GM21737 (cell line): ENCODE measurements at regions not wholly inside any gene's neighbourhood (a gene's known extent, or its start where the extent isn't known, plus 50 kb on each side); places are given as distances from the start of the nearest gene placed in this dataset.
"Not testable (repeated sequence)": the region's sequence is repeated elsewhere in the genome, so short reads cannot be mapped to it uniquely, and the experiment has no call there.

Source experiments
- ATAC-seq: cut with Tn5 transposase; IDR thresholded peaks from one replicate; pipeline ENCODE4 v1.9.1; 2021; ENCODE audit warnings: mild to moderate bottlenecking, moderate library complexity; ENCODE audit not compliant: unreplicated experiment

DNA sequence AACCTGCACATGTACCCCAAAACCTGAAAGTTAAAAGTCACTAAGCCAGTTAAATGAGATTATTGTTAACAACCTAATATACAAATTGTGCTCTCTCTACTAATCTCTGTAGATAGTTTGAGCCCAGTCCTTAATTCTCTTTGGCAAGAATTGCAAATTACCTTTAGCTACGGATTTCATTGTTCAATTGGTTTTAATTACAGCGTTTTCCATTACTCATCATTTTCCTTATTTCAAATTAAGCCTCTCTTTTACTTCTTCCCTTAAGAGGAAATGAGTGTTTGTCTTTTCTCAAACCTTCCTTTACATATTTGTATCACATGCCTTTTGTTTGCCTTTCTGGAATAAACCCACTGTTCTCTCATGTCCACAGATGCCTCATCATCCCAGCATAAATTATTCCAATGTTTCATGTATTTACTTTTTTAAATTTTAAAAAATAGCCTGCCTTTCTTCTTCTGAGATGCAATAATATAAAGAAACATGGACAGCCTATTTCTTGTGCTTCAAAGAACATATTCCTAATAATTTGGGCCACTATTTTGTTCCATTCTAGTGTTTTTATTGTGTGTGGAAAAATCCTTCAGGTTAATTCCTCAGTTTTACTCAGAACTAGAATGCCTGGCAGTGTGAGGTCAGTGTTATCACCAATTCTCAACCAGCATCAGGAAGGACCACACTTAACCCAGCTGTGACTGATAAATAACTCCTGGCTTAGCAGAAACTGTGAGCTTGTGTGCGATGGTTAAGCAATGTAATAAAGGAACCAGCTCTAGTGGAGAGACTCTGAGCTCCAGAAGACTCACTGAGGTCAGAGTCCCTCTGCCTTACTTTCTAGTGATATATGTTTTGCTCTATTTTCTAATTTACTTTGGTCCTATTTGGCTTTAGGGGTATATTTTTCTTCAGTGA is 600.5 kb downstream of the LTN1 start:
- ATAC-seq = no peak

DNA sequence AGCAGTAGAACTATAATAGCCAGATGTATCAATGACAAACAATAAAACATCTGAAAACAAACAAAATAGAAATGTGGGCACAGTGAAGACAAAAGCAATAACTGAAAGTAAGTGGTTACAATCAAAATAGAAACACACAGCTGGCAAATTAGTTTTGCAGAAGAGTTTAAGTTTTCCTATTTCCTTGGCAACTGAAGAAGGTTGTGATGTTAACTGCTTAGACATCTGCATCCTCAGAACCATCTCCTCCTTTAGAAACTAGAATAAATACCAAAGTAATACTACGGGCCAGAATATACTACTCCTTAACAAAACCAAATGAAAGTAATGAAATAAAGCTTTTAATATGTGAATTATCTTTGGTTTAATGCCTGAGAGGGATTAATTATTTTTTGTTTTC is 605.5 kb downstream of the LTN1 start:
- ATAC-seq = no peak

DNA sequence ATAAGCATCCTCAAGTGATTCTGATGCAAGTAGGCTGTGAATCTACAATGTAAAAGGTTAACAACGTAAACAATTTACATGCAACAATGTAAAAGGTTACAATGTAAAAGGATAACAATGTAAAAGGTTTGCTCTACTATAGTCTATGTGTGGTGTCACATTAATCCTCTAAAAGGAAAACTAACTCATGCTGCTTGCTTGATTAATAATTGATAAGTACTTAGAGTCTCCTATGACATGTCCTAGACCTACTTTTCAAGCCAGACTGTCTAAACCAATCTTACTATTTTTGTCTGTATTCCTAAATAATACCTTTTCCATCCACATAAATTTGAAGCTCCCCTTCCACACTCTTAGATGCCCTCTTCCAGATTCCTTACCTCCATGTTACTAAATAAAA is 606.8 kb downstream of the LTN1 start:
- no peak for ATAC-seq

DNA sequence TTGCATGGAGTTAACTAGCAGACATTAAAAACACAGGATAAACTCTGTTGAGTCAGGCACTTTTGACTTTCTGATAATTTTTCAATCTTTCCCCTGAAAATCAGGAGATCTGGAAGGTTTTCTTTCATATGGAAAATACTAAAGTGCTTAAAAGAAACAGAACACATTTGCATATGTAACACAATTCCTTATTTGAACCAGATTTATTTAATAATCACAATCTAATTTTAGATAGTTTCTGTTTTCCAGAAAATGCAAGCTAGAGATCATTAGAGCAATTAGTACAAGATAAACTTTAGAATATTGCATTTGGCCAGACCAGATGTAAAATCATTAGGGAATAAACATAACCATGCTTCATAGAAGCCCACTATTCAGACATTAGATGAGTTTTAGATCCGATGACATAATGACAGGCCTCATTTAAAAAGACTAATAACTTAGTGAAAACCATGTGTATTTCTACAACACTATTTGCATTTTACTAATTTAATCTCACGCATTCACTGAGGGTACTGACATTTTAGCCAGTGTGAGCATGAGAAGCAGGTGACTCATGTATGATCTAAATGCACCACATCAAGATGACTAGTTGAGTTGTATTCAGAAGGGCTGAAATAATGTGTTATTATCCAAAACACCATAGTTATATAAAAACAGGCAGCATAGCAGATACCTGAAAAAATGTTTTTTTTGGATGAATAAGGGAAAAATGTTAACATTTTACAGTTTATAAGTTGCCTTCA is 611.5 kb downstream of the LTN1 start:
- not testable (repeated sequence) for ATAC-seq

DNA sequence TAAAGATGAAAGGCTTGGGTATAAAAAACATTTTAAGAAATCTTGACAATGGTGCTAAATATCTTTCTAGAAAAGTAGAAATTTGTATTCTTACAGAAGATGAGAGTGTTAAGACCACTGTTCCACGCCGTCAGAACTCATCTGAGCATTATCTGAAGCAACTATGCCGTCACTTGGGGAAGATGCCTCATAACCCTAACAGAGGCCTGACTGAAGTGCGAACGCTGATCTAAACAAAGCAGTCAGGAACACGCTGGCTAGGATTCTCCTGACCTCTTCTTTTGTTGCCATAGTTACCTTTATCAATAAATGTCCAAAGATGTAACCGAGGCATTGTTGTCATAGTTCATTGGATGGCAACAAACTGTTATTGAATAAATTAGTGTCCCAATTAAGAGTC is 612.4 kb downstream of the LTN1 start:
- ATAC-seq = no peak

DNA sequence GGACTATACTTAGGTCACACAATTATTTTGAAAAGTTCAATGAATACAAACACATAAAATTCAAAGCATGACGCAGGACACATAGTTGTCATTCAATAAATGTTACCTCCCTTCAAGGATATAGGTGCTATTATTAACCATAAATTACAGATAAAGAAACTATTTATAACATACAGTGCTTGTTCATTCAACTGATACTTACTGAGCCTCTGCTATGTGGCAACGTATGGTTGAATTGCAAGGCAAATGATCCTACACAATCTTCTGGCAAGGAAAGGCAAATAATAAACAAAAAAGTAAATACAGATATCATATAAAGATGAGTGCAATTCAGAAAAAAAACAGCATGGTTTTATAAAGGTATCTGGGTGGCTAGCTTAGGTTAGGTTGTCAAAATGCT is 614.7 kb downstream of the LTN1 start:
- ATAC-seq = no peak

DNA sequence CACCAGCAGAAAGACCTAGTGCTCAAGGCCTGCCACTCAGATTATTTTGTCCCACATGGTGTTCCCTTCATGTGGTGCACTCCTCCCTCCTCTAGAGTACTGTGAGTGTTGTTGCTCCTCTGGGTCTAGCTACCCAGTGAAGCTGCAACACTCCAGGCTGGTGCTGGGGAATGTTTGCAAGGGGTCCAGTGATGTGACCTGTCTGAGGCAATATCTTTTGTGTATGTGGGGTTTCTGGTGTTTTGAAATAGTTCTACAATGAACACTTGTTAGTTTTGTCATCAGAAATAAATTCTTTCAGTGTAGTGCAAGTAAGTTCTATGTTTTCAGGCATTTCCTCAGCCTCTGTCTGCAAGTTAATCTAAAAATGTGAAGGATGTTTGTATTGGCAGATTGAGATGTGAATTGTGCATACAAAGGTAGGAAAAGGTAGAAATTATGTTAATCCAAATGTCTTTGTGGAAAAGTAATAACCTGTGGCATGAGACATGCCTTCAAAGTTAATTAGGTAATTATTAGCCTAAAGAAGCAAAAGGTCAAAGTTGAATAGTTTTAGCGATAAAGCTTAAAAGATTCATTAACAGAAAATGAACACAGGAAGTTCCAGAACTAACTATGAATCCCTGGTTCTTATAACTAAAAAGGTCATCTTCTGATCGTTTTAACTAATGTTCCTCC is 616.8 kb downstream of the LTN1 start:
- ATAC-seq = no peak

DNA sequence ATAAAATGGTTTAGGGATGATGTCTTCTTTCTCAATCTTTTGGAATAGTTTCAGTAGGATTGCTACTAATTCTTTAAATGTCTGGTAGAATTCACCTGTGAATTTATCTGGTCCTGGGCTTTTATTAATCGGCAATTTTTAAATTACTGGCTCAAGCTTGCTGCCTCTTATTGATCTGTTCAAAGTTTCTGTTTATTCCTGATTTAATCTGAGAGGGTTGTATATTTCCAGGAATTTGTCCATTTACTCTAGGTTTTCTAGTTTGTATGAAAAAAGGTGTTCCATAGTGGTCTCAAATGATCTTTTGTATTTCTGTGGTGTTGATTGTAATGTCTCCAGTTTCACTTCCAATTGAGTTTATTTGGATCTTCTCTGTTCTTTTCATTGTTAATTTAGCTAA is 617.8 kb downstream of the LTN1 start:
- no peak for ATAC-seq

DNA sequence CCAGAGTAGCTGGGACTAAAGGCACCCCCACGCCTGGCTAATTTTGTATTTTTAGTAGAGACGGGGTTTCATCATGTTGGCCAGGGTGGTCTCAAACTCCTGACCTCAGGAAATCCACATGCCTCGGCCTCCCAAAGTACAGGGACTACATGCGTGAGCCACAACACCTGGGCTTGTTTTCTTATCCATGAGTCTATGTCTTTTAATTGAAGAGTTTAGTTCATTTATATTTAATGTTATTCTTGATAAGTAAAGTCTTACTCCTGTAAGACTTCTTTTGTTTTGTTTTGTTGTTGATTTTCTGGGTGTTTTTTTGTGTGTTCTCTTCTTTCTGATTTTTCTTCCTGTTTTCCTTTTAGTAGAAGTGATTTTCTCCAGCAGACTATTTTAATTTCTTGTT is 621.0 kb downstream of the LTN1 start:
- no peak for ATAC-seq

DNA sequence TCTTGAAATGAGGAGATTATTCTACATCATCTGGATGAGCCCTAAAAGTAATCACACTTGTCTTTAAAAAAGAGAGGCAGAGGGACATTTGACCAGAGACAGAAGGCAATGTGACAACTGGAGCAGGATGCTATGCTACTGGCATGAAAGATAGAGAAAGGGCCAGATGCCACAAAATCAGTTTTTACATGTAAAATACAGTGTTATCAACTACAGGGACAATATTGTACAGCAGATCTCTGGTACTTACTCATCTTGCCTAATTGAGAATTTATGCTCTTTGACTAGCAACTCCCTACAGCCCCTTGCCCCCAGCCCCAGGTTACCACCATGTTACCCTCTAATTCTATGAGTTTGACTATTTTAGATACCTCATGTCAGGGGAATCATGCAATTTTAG is 633.4 kb downstream of the LTN1 start:
- no peak for ATAC-seq

DNA sequence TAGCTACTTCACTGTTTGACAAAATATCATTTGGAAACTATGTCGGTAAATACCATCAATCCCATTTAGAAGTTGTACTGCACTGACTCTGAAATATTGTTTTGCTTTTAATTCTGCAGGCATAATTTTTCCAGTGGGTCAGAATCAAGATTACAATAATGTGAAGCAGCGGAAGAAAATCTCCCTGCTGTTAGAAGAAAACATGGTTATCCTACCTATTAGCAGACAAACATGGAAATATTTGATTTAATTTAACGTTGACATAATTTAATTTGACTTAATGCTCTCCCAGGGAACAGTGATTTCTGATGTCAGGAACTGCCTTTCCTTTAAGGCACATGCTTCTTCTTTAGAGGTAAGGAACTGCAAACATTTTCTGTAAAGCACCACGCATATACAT is 634.0 kb downstream of the LTN1 start:
- ATAC-seq = no peak

DNA sequence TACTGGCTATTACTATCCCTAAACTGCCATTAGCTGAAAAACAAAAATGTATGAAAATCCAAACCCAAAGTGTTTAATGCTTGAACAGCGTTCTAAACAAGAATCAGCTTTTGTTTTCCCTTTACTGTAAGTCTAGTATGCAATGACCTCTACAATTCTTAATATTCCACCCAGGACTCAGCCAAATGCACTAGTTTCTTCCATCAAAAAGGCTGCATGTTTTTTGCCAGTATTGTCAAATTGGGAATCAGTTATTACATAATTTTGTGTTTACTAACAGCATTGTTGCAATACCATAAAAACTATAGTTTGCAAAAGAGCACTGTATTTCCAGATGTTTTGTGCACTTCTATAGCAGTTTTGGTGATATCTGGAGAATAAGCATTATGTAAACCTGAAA is 634.5 kb downstream of the LTN1 start:
- no peak for ATAC-seq

DNA sequence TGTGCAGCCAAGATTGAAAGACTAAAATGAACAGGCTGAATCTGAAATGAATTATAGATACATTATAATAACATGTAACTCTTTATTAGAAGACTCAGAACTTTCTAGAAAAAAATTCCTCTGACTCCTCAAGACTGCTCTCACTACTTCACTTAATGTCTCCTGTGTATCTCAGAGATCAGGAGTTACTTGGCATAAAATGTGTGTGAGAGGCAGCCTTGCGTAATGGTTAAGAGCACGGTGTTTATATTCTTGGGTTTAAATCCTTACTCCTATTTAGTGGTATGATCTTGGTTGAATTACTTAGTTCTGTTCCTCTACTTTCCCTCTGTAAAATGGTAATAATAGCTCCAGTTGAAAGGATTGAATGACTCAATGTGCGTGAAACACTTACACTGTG is 634.9 kb downstream of the LTN1 start:
- no peak for ATAC-seq

DNA sequence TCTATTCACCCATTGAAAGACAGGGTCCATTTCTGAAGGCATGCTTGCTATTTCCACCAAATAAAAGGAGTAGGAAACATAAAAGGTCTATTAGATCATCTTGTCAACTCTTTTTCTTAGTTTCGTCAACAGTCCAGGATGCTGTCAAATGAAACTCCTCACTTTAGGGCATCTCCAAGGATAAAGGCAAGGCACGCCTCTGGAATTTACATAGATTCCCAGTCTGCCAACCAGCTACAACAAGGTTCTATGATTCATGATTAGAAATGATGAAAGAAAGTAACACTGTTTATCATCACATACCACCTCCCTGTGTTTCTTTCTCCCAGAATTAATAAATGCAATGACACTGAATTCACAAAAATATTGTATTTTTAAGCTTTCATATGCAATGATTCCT is 636.3 kb downstream of the LTN1 start:
- ATAC-seq = no peak

DNA sequence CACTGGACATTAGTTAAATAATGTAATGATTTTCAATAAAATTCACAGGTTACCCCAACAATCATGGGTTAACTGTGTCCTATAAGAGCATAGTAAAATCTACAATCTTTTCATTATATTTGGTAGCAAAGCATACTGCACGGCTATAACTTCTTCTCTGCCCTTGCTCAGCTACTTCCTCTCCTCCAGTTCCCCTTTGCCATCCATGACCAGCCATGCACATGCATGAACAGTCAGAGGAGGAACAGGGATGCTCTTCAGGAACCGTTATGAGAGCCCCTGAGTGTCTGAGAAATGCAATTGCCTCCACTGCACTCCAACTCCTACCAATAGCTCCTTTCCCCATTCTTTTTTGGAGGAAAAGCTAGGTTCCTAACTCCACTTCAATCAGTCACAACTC is 646.7 kb downstream of the LTN1 start:
- ATAC-seq = no peak

DNA sequence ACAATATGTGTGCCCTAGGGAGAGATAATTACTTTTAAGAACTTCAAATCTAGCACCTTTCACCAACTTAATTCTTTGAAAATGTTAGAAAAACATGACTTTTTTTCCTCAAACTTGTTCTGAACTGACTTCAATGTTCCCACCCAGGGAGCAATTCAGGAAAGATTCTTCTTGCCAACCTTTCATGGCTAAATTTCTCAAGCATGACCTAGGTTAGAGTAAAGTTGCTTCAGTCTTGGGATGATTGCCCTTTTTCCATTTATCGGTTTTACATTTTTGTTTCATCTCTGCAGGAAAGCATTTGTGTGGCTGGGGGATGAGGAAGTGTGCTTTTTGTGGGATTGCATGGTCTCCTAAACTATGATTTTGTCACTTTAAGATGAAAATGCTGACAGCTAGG is 647.7 kb downstream of the LTN1 start:
- ATAC-seq = no peak

DNA sequence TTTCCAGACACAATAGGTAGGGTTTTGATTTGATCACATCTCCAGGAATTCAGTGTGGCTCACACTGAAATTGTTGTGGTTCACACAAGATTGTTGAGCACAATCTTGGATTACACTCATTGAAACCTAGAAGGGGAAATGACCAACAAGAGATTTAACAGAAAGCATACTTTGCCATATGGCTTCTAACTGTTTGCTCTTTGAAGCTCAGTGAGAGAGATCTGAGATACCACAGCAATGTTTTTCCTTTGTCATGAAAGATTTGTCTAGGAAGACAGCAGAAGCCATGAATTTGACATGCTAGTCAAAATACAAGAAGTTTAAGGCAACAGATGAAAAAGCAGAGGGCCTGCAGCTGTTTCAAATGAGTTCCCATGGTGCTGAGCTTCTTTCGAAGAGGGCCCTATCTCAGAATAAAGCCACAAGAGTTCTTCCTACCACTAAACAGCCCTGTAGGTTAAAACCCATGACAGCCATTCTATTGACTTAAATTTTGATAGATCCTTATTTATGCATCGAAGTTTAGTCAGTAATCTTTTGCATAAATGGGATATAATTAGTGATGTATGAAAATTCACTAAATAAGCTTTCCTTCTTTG is 650.4 kb downstream of the LTN1 start:
- no peak for ATAC-seq

DNA sequence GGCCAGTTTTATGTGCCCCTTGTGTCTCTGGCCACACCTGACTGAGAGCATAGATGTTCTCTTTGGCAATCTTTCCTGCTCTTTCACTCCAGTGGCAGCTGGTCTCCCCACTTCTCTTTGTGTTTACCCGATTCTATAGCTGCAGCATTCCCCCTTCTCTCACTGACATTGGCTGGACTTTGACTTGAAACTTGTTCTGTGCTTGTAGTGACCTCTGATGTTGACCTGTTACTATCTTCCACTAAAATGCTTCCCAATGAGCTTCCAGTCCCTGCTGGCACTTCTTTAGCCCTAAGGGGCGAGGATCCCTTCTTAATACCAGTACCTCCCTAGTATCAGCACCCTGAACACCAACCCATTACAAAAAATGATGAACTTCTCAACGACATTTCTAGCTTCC is 653.3 kb downstream of the LTN1 start:
- ATAC-seq = no peak

DNA sequence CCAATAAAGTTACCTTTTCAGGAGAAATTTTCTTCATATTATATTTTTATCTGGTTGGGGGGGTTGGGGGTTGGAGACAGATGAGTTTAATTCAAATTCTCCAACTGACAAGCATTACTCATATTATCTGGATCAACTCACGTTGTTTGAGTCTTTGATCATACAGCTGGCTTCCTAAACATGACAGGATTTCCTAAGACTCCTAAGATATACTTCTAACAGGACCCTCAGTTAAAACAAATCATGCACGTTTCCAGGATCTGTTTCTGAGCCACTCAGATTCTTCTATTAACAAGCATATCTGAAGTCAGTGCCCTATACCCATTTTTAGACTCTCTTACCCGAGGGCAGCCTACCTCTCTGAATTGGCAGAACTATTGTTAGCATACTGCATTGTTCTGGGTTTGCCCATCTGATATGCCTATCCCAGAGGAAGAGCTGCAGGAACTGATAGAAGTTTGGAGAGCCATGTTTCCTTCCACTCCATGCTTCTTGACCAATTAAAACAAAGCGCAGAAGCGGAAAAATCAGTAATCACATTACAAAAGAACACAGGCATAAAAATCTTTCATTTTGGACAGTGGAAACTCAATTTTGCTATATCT is 653.9 kb downstream of the LTN1 start:
- ATAC-seq = no peak

DNA sequence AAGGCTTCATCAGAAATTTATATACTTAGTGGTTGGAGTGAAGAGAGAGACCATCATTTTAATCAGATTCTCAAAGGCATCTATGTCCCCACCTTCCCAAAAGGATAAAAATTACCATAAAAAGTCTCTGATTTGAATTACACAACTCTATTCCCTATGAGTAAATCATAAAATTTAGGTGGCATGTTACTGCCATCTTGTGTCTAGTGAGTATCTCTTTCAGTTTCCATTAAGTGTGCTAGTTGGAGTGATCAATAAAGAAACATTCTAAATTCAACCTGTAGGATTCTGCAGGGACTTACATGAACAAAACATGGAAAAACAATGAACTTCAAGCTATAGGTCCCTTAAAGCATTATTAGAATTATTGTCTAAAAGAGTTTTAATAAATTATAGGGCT is 655.4 kb downstream of the LTN1 start:
- ATAC-seq = no peak

DNA sequence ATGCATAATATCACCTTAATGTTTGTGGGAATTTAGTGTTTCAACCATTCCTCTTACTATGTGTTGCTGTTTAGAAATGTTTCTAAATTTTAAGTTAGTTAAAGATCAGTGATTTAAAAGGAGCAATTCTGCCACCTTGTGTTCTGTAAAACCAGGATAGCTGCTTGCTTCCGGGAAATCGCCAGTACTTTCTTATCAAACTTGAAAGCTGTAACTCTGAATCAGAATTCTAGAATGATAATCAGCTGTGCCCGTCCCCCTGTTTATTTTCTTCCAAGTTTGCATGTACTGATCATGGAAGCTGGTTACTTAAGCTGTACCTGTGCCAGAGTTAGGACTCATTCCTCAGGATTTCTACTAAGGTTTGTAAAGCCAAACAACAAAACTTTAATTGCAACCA is 656.4 kb downstream of the LTN1 start:
- no peak for ATAC-seq
